Sigmoid colon (tissue), 4 donors: ENCODE measurements at regions not wholly inside any gene's neighbourhood (a gene's known extent, or its start where the extent isn't known, plus 50 kb on each side); places are given as distances from the start of the nearest gene placed in this dataset.

Experiments
- CTCF ChIP-seq, 4 experiments: fragments of 450-650 bp in 3 of 4; fragments of 200-600 bp in 1 of 4; IDR thresholded peaks; one replicate each; pipeline ENCODE4 v1.5.1; 2016 to 2019; ENCODE audit warnings: antibody characterized with exemption in 4 of 4, mild to moderate bottlenecking in 3 of 4, moderate library complexity in 2 of 4
- EP300 ChIP-seq, 4 donors: sonication (generic); formaldehyde crosslinking; IDR thresholded peaks; one replicate each; pipeline ENCODE4 v1.6.1; 2017; ENCODE audit warnings: antibody characterized with exemption in 4 of 4
- POLR2A ChIP-seq, 2 donors: fragments of 450-650 bp; IDR thresholded peaks; one replicate each; pipeline ENCODE4 v1.6.1; 2016; ENCODE audit warnings: antibody characterized with exemption in 2 of 2, mild to moderate bottlenecking in 2 of 2, moderate library complexity in 2 of 2
- POLR2AphosphoS5 ChIP-seq, 4 donors: sonication (generic); formaldehyde crosslinking; IDR thresholded peaks; one replicate each; pipeline ENCODE4 v1.6.1; 2017; ENCODE audit warnings: antibody characterized with exemption in 4 of 4

GRCh38 chr6:105789935-105790334, 296.2 kb upstream of the PRDM1 start:
- no peak for TF ChIP-seq CTCF (IDR thresholded peaks at IDR 0.05)
- no peak for TF ChIP-seq POLR2AphosphoS5 (IDR thresholded peaks at IDR 0.05)
- no peak for TF ChIP-seq EP300 (IDR thresholded peaks at IDR 0.05)
- no peak for TF ChIP-seq POLR2A (IDR thresholded peaks at IDR 0.05)
